PC-3 (cell line): ENCODE measurements at regions not wholly inside any gene's neighbourhood (a gene's known extent, or its start where the extent isn't known, plus 50 kb on each side); places are given as distances from the start of the nearest gene placed in this dataset.

Experiments
- EZH2 ChIP-seq: fragments of 300-600 bp; sonication (generic); IDR thresholded peaks from one replicate; pipeline ENCODE4 v1.6.1; 2017; ENCODE audit warnings: antibody characterized with exemption, mild to moderate bottlenecking, low read length; ENCODE audit not compliant: unreplicated experiment
- EZH2phosphoT487 ChIP-seq: fragments of 300-600 bp; sonication (generic); IDR thresholded peaks from 2 replicates; pipeline ENCODE4 v1.6.1; 2018; ENCODE audit warnings: mild to moderate bottlenecking, antibody characterized with exemption, low read length, borderline replicate concordance
- TF ChIP-seq, protein P1 (sequence below): fragments of 300-600 bp; sonication (generic); conservative IDR thresholded peaks from 2 replicates; pipeline ENCODE4 v1.5.1; 2017; ENCODE audit warnings: antibody characterized with exemption, low read depth, mild to moderate bottlenecking, low read length

DNA sequence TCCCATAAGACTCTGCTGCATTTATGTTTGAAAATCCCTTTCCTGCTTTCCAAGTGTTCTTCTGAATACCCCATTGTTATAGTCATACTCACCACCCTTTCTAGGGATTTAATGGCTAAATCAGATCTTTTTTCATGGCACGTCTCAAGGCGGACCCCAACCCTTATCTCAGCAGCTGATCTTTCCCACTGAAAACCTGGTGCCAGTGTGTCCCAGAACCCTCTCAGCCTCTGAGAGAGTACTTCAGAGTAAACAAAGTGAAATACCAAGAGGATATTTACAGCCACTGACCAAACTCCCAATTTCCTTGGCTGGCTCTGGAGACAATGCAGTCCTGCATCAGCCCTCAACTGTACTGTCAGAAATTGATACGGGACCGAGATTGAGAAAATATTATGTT lies 101.7 kb downstream of the TMEM100 start:
- no peak for TF ChIP-seq EZH2
- TF ChIP-seq, protein P1, sequence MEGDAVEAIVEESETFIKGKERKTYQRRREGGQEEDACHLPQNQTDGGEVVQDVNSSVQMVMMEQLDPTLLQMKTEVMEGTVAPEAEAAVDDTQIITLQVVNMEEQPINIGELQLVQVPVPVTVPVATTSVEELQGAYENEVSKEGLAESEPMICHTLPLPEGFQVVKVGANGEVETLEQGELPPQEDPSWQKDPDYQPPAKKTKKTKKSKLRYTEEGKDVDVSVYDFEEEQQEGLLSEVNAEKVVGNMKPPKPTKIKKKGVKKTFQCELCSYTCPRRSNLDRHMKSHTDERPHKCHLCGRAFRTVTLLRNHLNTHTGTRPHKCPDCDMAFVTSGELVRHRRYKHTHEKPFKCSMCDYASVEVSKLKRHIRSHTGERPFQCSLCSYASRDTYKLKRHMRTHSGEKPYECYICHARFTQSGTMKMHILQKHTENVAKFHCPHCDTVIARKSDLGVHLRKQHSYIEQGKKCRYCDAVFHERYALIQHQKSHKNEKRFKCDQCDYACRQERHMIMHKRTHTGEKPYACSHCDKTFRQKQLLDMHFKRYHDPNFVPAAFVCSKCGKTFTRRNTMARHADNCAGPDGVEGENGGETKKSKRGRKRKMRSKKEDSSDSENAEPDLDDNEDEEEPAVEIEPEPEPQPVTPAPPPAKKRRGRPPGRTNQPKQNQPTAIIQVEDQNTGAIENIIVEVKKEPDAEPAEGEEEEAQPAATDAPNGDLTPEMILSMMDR, result no peak
- TF ChIP-seq EZH2phosphoT487, result no peak
